ENCODE measurements at regions not wholly inside any gene's neighbourhood (a gene's known extent, or its start where the extent isn't known, plus 50 kb on each side); places are given as distances from the start of the nearest gene placed in this dataset.
"Not testable (repeated sequence)": the region's sequence is repeated elsewhere in the genome, so short reads cannot be mapped to it uniquely, and the experiment has no call there.

- RAD21 ChIA-PET (ENCODE audit: low non-redundant PET in 1 of 2, low total read pairs in 2 of 2, uncharacterized antibody in 2 of 2, unreplicated experiment in 2 of 2), result no interaction called here
- CTCF ChIA-PET, result no interaction called here
- no peak overlapping the region for H3K9ac ChIP-seq (ENCODE audit: low read length)
- POLR2A ChIA-PET, result no interaction called here
- no peaks in the 10 kb centered on the region for H4K20me1 ChIP-seq (ENCODE audit: insufficient read depth)
- H3K9me2 ChIP-seq (ENCODE audit: insufficient read depth), result no peaks in the 10 kb centered on the region
- ATAC-seq, result no peak
- BruUV-seq (replicated peaks), result no TSS peak
- no peaks in the 10 kb centered on the region for H3K36me3 ChIP-seq (ENCODE audit: control insufficient read depth in 1 of 2, insufficient read depth in 2 of 2, low read length in 2 of 2)
- no peak overlapping the region for H2AFZ ChIP-seq (ENCODE audit: low read depth, low read length, poor library complexity, severe bottlenecking)
- no peaks in the 10 kb centered on the region for H3K79me2 ChIP-seq (ENCODE audit: insufficient read depth, low read length)
- no peaks in the 10 kb centered on the region for H3K9me3 ChIP-seq (ENCODE audit: control insufficient read depth in 1 of 2, insufficient read depth in 1 of 2, low read depth in 1 of 2, low read length in 2 of 2)
- intact Hi-C loops (cut with micrococcal nuclease), result no loop called here
- no peak for DNase-seq (ENCODE audit: low read depth, low spot score)
- H3K27me3 ChIP-seq (ENCODE audit: insufficient read depth, low read length), result peaks cover 23% of the 10 kb centered on the region; the same call in 1 of the 2 replicates
- H3K4me2 ChIP-seq (ENCODE audit: low read length), result no peak overlapping the region
- no peak overlapping the region for H3K4me3 ChIP-seq (replicated peaks in 1 of 2; ENCODE audit: low read depth in 1 of 2, low read length in 2 of 2)
- H3K27ac ChIP-seq (ENCODE audit: low read depth, low read length), result no peak overlapping the region
- TF ChIP-seq FOSL1 (IDR thresholded peaks at IDR 0.05; ENCODE audit: low read depth), result no peak
- TF ChIP-seq RAD21 (IDR thresholded peaks at IDR 0.05; ENCODE audit: low read depth), result no peak
- TF ChIP-seq CEBPB (IDR thresholded peaks at IDR 0.05; ENCODE audit: low read depth), result no peak
- no peak for TF ChIP-seq ZNF274 (IDR thresholded peaks at IDR 0.05; ENCODE audit: low read depth, low read length)
- peaks cover 2 to 3% of the 10 kb centered on the region in 2 experiments; a peak in 2 of 4 replicates for H3K4me1 ChIP-seq (ENCODE audit: control insufficient read depth in 1 of 2, insufficient read depth in 2 of 2, low read length in 2 of 2)
Measured at GRCh38 chr10:59432207-59432900, 70.0 kb upstream of the FAM13C start.

DNA sequence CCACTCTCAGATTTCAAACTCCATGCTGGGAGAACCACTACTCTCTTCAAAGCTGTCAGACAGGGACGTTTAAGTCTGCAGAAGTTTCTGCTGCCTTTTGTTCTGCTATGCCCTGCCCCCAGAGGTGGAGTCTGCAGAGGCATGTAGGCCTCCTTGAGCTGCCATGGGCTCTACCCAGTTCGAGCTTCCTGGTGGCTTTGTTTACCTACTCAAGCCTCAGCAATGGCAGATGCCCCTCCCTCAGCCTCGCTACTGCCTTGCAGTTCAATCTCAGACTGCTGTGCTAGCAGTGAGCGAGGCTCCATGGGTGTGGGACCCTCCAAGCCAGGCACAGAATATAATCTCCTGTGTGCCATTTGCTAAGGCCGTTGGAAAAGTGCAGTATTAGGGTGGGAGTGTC, 51.4 kb upstream of the FAM13C start:
- intact Hi-C loops (cut with micrococcal nuclease); H3K4me2 ChIP-seq (ENCODE audit: low read length); H3K4me3 ChIP-seq (replicated peaks in 1 of 2; ENCODE audit: low read depth in 1 of 2, low read length in 2 of 2); BruUV-seq (replicated peaks); H4K20me1 ChIP-seq (ENCODE audit: insufficient read depth); H2AFZ ChIP-seq (ENCODE audit: low read depth, low read length, poor library complexity, severe bottlenecking); CTCF ChIA-PET; H3K27ac ChIP-seq (ENCODE audit: low read depth, low read length); POLR2A ChIA-PET; H3K9me3 ChIP-seq (ENCODE audit: control insufficient read depth in 1 of 2, insufficient read depth in 1 of 2, low read depth in 1 of 2, low read length in 2 of 2); DNase-seq (ENCODE audit: low read depth, low spot score); H3K9me2 ChIP-seq (ENCODE audit: insufficient read depth); H3K9ac ChIP-seq (ENCODE audit: low read length); RAD21 ChIA-PET (ENCODE audit: low non-redundant PET in 1 of 2, low total read pairs in 2 of 2, uncharacterized antibody in 2 of 2, unreplicated experiment in 2 of 2); H3K79me2 ChIP-seq (ENCODE audit: insufficient read depth, low read length); ATAC-seq; H3K36me3 ChIP-seq (ENCODE audit: control insufficient read depth in 1 of 2, insufficient read depth in 2 of 2, low read length in 2 of 2); H3K4me1 ChIP-seq (ENCODE audit: control insufficient read depth in 1 of 2, insufficient read depth in 2 of 2, low read length in 2 of 2); H3K27me3 ChIP-seq (ENCODE audit: insufficient read depth, low read length): not testable (repeated sequence)

All from HCT116 (cell line).